Ishikawa (cell line): ENCODE measurements at regions not wholly inside any gene's neighbourhood (a gene's known extent, or its start where the extent isn't known, plus 50 kb on each side); places are given as distances from the start of the nearest gene placed in this dataset.

Experiments
- CEBPB ChIP-seq: IDR thresholded peaks from 2 replicates; pipeline ENCODE4 v1.6.1; 2012
- CREB1 ChIP-seq: IDR thresholded peaks from 2 replicates; pipeline ENCODE4 v1.6.1; 2012; ENCODE audit warnings: low read depth
- EGR1 ChIP-seq: IDR thresholded peaks from 2 replicates; pipeline ENCODE4 v1.6.1; 2012
- EP300 ChIP-seq: IDR thresholded peaks from 2 replicates; pipeline ENCODE4 v1.6.1; 2012; ENCODE audit warnings: borderline replicate concordance
- FOXM1 ChIP-seq: IDR thresholded peaks from 2 replicates; pipeline ENCODE4 v1.6.1; 2012; ENCODE audit warnings: low read depth, borderline replicate concordance
- MAX ChIP-seq: IDR thresholded peaks from 2 replicates; pipeline ENCODE4 v1.6.1; 2012
- NFIC ChIP-seq: IDR thresholded peaks from 2 replicates; pipeline ENCODE4 v1.6.1; 2012
- RAD21 ChIP-seq: IDR thresholded peaks from 2 replicates; pipeline ENCODE4 v1.6.1; 2012; ENCODE audit warnings: low read depth
- REST ChIP-seq: IDR thresholded peaks from 2 replicates; pipeline ENCODE4 v1.6.1; 2012; ENCODE audit warnings: low read depth, mild to moderate bottlenecking
- TAF1 ChIP-seq: IDR thresholded peaks from 2 replicates; pipeline ENCODE4 v1.6.1; 2012; ENCODE audit warnings: low read depth, mild to moderate bottlenecking
- TCF12 ChIP-seq: IDR thresholded peaks from 2 replicates; pipeline ENCODE4 v1.6.1; 2012; ENCODE audit warnings: low read depth
- TEAD4 ChIP-seq: IDR thresholded peaks from 2 replicates; pipeline ENCODE4 v1.6.1; 2012
- USF1 ChIP-seq: IDR thresholded peaks from 2 replicates; pipeline ENCODE4 v1.6.1; 2012
- YY1 ChIP-seq: IDR thresholded peaks from 2 replicates; pipeline ENCODE4 v1.6.1; 2012; ENCODE audit warnings: low read depth
- ZBTB7A ChIP-seq: IDR thresholded peaks from 2 replicates; pipeline ENCODE4 v1.6.1; 2012; ENCODE audit warnings: low read depth

GRCh38 chr3:124383846-124384466 lies 346.3 kb upstream of the UMPS start:
- TF ChIP-seq USF1 (no peak), RAD21 (no peak), EP300 (no peak), CEBPB (no peak), ZBTB7A (no peak), MAX (no peak), FOXM1 (no peak), TAF1 (no peak), TCF12 (no peak), YY1 (no peak), REST (no peak), NFIC (no peak), TEAD4 (no peak), EGR1 (no peak), CREB1 (no peak)

- TF ChIP-seq TAF1 (no peak), MAX (no peak), REST (no peak), EGR1 (no peak), EP300 (no peak), TEAD4 (no peak), USF1 (no peak), ZBTB7A (no peak), RAD21 (no peak)
Observed at GRCh38 chr3:124384527-124384926, 345.7 kb upstream of the UMPS start.

- TF ChIP-seq TAF1, result no peak
- TF ChIP-seq TCF12, result no peak
- TF ChIP-seq MAX, result no peak
- TF ChIP-seq NFIC, result no peak
- no peak for TF ChIP-seq CREB1
- no peak for TF ChIP-seq EGR1
- no peak for TF ChIP-seq RAD21
- no peak for TF ChIP-seq CEBPB
- no peak for TF ChIP-seq EP300
- TF ChIP-seq FOXM1, result no peak
- no peak for TF ChIP-seq YY1
- no peak for TF ChIP-seq REST
- no peak for TF ChIP-seq ZBTB7A
- TF ChIP-seq TEAD4, result no peak
Observed at GRCh38 chr3:124385996-124386395, 344.3 kb upstream of the UMPS start.

GRCh38 chr3:124386996-124387595 lies 343.2 kb upstream of the UMPS start:
- TF ChIP-seq USF1 (no peak), FOXM1 (no peak), EGR1 (no peak), ZBTB7A (no peak), RAD21 (no peak), REST (no peak), CEBPB (no peak), TCF12 (no peak), EP300 (no peak), TEAD4 (no peak), TAF1 (no peak), MAX (no peak)
